ENCODE measurements at regions not wholly inside any gene's neighbourhood (a gene's known extent, or its start where the extent isn't known, plus 50 kb on each side); places are given as distances from the start of the nearest gene placed in this dataset.

- TF ChIP-seq REST (IDR thresholded peaks at IDR 0.05; ENCODE audit: insufficient read depth in 1 of 2, low read depth in 2 of 2, low read length in 2 of 2) (no peak), TAF1 (IDR thresholded peaks at IDR 0.05; ENCODE audit: borderline replicate concordance, insufficient read depth, low read length) (no peak)
Observed at GRCh38 chr5:142479150-142479549, 154.3 kb upstream of the SPRY4 start.

Measured in PFSK-1 (cell line).